ENCODE measurements at regions not wholly inside any gene's neighbourhood (a gene's known extent, or its start where the extent isn't known, plus 50 kb on each side); places are given as distances from the start of the nearest gene placed in this dataset.
"Not testable (repeated sequence)": the region's sequence is repeated elsewhere in the genome, so short reads cannot be mapped to it uniquely, and the experiment has no call there.

DNA sequence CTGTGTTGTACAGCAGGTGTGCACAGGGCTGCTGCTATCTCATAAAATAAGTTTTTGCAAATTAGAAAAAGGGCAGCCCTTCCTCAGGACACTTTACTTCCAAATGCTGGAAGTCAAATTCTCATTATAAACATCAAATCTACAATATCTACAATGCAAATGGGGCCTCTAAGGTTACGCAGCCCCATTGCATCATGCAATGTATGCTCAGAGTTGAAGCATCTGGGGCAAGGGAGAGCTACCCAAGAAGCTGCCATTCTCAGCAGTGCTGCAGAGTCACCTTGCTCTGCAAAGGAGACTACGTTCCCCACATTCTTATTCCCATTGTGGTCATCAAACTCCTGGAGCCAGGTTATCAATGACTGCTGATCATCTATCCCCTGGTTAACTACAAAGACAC lies 208.9 kb upstream of the POGK start:
- DNase-seq, result no peak

DNA sequence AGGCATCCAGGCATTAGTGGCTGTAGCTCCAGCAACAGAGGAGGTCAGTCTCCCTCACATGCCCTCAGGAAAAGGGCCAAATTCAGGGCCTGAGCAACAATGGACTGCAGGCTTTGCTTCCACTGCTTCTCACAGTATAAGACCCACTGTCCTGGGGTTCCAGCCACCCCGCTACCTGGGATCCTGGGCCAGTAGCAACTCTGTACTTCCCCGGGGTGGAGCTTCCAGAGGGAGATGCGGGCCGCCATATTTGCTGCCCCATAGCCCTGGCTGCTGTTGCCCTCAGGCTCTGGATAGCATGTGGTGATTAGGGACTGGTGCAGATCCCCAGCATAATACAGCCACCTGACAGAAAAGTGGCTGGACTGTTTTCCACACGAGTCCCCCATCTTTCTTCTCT lies 201.1 kb upstream of the POGK start:
- no peak for DNase-seq

DNA sequence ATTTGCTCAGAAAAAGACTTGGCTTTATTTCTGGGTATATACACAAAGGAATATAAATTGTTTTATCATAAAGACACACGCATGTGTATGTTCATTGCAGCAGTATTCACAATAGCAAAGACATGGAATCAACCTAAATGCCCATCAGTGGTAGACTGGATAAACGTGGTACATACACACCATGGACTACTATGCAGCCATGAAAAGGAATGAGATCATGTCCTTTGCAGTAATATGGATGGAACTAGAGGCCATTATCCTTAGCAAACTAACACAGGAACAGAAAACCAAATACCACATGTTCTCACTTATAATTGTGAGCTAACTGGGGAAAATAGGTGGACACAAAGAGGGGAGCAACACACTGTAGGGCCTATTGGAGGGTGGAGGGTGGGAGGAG lies 182.0 kb upstream of the POGK start:
- not testable (repeated sequence) for DNase-seq

DNA sequence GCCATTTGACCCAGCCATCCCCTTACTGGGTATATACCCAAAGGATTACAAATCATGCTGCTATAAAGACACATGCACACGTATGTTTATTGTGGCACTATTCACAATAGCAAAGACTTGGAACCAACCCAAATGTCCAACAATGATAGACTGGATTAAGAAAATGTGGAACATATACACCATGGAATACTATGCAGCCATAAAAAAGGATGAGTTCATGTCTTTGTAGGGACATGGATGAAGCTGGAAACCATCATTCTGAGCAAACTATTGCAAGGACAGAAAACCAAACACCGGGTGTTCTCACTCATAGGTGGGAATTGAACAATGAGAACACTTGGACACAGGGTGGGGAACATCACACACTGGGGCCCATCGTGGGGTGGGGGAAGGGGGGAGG lies 172.5 kb upstream of the POGK start:
- DNase-seq, result not testable (repeated sequence)

DNA sequence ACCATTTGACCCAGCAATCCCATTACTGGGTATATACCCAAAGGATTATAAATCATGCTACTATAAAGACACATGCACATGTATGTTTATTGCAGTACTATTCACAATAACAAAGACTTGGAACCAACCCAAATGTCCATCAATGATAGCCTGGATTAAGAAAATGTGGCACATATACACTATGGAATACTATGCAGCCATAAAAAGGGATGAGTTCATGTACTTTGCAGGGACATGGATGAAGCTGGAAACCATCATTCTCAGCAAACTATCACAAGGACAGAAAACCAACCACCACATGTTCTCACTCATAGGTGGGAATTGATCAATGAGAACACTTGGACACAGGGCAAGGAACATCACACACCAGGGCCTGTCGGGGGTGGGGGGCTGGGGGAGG lies 171.7 kb upstream of the POGK start:
- DNase-seq, result not testable (repeated sequence)

DNA sequence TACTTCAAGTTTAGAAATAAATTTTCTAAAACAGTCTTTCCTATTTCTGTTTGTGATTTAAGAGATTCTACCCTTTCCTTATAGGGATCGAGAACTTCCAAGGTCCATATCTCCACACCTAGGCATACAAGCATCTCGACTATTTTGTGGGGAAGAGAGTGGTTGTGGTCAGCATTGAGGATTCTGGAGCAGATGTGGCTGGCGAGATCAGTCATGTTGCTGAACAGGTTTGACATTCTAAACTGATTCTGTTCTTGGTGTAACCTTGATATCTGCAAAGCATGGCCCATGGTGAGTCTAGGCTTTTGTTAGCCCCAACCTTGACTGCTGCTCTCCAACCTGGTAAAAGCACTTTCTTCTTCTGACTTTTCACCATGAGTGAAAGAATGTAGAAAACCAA lies 167.6 kb upstream of the POGK start:
- peak; percentile 53 for DNase-seq

DNA sequence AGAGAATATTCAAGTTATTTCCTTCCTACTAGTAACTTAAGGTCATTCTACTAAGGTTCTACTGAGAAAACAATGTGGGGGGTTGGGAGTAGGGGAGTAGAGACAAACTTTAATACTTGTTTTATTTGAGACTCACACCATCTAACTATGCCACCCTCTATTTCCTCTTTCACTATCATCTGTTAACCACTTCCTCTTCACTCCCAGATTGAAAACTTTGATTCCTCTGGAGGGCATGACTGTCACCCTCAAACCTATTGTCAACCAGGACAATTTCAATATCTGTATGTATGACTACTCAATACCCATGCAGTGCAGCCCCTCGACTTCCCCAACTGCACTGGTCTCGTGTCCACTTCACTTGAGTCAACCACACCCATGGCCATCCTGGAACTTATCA lies 165.6 kb upstream of the POGK start:
- DNase-seq, result no peak

DNA sequence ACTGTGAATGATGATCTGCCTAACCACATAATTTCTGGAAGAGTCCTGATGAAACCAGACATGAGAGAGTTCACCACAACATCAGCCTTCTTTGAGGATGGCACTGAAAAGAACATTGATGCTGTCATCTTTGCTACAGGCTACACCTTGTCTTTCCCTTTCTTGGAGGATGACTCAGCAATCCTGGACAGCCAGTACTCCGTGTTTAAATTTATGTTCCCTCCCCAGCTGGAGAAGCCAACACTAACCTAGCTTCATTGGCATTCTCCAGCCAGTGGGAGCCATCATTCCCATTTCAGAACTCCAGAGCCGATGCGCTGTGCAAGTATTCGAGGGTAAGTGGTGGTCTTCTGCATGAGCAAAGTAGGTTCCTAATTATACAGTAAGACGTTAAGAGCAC lies 164.1 kb upstream of the POGK start:
- DNase-seq, result no peak

DNA sequence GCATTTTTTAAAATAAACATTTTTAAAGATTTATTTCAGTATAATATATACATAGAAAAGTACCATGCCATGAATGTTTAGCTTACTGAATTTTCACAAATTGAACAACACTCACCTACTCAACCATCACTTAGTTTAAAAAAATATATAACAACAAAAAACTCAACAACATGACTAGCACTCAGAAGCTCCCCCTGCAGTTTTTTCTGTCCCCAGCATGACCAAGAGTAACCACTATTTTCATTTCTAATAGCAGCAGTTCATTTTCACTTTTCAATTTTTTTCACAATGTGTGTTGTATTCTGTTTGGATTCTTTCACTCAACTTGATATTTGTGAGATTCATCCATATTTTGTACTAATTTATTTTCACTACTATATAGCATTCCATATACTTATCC lies 162.3 kb upstream of the POGK start:
- no peak for DNase-seq

DNA sequence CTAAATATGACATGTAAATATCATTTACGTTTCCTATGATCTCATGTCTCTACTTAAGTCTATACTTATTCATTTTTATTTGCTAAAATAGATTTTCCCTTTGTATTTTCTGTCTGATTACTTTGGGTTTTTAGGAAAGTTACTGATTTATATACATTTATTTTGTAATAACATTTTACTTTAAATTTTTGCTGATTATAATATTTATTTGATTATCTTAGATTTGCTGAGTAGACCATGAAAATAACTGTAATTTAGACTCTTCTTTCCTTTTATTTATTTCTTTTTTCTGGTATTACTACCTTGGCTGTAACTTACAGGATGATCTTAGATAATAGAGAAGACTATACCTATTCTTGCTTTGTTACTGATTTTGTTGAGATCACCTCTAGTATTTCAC lies 159.9 kb upstream of the POGK start:
- no peak for DNase-seq

DNA sequence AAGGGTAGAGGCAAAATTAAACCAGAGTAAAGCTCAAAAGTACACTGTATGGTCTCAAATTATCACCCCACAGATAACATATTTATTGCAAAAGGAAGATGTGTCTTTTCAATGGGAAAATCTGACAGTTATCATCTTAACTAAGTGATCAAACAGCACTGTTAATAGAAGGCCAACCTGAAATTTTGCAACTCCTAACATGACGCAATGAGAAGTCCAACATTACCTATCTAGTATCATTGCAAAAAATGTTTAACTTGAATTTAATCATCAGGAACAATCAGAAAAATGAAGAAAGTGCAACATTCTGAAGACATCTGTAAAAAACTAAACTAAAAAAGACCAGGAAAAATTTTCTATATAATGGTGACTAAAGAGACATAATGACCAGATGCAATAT lies 156.7 kb upstream of the POGK start:
- DNase-seq, result no peak

DNA sequence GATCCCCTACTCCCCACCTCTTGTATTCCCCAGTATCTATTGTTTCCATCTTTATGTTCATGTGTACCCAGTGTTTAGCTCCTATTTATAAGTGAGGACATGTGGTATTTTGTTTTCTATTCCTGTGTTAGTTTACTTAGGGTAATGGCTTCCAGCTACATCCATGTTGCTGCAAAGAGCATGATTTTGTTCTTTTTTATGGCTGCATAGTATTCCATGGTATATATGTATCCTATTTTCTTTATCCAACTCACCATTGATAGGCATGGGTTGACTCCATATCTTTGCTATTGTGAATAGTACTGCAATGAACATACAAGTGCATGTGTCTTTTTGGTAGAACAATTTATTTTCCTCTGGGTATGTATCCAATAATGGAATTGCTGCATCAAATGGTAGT lies 154.6 kb upstream of the POGK start:
- not testable (repeated sequence) for DNase-seq

DNA sequence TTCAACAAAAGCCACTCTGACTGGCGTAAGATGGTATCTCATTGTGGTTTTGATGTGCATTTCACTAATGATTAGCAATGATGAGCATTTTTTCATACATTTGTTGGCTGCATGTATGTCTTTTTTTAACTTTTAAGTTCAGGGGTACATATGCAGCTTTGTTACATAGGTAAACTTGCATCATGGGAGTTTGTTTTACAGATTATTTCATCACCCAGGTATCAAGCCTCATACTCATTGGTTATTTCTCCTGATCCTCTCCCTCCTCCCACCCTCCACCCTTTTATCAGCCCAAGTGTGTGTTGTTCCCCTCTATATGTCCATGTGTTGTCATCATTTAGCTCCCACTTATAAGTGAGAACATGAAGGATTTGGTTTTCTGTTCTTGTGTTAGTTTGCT lies 154.1 kb upstream of the POGK start:
- DNase-seq, result no peak

DNA sequence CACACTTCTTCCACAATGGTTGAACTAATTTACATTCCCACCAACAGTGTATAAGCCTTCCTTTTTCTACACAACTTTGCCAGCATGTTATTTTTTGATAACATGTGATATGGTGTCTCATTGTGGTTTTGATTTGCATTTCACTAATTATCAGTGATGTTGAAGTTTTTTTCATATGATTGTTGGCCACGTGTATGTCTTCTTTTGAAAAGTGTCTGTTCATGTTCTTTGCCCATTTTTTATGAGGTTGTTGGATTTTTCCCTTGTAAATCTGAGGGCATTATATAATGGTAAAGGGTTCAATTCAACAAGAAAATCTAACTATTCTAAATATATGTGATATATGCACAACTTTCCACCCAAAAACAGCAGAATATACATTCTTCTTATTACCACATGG lies 153.4 kb upstream of the POGK start:
- not testable (repeated sequence) for DNase-seq

DNA sequence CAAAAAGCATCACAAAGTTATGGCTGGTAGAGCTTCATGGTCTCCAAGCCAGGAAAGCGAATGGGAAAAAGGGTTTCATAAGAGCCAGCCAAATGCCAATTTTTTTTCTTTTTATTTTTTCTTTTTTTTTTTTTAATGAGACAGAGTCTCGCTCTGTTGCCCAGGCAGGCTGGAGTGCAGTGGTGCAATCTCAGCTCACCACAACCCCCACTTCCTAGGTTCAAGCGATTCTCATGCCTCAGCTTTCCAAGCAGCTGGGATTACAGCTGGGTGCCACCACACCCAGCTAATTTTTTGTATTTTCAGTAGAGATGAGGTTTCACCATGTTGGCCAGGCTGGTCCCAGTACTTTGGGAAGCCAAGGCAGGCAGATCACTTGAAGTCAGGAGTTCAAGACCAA lies 148.7 kb upstream of the POGK start:
- DNase-seq, result not testable (repeated sequence)

DNA sequence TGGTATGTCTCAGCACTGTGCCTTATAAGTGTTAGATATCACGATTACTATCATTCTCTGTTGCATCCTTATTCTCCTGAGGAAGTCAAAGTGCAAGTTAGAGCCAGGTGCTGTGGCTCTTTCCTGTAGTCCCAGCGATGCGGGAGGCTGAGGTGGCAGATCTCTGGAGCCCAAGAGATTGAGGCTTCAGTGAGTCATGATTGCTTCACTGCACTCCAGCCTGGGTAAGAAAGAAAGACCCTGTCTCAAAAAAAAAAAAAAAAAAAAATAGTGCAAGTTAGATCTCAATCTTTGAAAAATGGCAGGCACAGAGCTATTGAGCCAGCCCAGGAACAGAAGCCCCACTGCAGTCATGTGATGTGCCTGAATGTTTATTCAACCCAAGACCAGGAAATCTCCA lies 147.8 kb upstream of the POGK start:
- peak; percentile 72 for DNase-seq

DNA sequence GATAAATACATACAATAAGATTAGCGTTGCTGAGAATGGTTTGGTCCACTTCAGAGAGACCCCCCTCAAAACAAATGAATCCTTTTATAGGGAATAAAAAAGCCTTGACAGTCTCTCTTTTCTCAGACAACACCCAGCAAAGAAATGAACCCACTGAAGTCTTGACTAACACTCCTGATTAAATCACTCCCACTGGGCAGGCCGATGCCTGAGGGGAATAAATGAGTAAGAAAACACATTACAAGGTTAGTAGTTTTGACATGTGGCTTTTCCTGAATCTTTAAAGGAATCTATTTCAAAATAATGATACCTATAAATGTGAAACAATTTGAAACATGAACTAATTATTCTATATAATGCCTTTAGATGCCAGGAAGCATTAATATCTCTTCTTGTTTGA lies 146.9 kb upstream of the POGK start:
- no peak for DNase-seq

DNA sequence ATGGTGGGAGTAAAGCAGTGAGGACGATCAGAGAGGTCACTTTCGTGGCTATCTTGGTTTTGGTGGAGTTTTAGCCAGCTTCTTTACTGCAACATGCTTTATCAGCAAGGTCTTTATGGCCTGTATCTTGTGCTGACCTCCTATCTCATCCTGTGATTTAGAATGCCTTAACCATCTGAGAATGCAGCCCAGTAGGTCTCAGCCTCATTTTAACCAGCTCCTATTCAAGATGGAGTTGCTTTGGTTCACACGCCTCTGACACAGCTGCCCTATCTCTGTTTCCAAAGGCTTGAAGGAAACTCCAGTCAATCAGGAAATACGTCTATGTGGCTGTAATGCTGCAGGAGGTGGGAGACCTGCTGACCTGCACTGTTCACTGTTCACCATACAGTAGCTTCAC lies 146.1 kb upstream of the POGK start:
- DNase-seq, result no peak

DNA sequence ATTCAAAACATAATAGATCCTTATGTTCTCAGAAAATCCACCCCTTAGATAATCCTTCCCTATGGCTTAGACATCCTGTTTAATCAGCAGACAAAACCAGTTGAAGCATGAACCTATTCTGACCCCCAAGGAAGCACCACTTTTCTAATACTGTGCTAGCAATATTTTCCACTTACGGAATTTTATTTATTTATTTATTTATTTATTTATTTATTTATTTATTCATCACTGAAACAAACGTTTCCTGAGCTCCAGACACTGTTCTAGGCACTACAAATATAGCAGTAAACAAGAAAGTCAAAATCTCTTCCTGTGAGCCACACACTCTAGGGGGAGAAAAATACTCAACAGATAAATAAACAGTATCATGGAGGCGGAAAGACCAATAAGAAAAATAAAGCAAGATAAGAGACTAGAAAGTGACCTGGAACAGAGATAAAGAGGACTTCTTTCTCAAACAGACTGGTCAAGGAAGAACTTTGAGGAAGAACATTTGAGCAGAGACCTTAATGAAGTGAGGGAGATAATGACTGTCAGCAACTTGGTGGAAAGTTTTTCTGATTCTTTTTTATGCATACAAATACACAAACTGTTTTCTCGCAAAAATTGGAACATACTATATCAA lies 145.5 kb upstream of the POGK start:
- DNase-seq, result no peak

DNA sequence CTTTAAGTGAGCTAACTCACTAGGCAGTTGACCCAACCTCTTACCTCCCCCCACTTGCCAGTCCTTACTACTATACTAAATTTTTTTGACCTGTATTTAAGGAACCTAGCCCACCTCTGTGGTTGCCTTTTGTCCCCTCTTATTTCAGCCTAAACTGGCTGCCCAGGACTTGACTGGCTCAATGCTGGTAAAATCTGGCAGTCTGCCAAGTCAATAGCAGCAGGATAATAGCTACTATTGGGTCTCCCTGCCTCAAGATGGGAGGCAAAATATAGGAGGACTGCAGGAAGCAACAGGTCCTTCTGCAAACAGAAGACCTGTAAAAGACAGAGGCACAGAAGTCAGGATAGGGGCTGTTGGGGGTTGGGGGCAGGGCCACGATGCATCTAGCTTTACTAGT lies 144.2 kb upstream of the POGK start:
- DNase-seq, result no peak

DNA sequence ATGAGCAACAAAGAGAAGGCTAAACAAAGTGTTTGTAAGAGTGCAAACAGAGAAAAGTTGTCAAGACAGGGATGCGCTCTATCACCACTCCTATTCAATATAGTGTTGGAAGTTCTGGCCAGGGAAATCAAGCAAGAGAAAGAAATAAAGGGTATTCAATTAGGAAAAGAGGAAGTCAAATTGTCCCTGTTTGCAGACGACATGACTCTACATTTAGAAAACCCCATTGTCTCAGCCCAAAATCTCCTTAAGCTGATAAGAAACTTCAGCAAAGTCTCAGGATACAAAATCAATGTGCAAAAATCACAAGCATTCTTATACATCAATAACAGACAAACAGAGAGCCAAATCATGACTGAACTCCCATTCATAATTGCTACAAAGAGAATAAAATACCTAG lies 143.4 kb upstream of the POGK start:
- not testable (repeated sequence) for DNase-seq

DNA sequence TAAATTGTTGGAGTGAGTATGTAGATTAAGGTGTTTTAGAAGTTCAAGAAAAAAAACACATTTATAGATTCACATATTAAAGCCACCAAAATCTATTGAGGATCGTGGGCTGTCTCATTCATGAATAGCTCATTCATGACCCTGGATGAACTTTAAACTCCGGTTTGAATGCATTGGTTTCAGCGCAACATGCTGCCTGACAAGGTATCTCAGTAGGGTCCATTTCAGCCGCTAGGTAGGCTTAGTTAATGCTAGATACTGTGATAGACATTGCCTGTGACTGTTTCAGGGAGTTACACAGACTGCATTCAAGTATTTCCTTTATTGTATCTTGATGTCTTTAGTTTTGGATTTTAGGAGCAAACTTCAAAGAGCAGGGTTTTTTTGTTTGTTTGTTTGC lies 140.5 kb upstream of the POGK start:
- no peak for DNase-seq

DNA sequence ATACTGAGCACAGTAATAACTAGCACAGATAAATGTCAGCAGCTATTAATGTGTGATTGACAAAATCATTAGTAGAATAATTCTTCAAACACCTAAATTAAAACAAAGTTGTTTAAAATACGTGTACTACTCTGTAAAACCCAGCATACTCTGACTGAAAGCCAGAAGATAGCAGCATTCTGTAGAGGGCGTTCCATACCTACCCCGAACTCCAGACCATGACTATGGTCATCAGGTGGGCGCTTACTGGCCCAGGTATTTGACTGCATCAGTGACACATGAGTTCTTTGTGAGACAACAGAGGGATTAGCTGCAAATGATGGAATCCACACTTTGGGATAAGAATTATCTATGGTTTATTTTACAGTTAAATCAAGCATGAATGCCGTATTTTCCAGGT lies 139.7 kb upstream of the POGK start:
- DNase-seq, result no peak

DNA sequence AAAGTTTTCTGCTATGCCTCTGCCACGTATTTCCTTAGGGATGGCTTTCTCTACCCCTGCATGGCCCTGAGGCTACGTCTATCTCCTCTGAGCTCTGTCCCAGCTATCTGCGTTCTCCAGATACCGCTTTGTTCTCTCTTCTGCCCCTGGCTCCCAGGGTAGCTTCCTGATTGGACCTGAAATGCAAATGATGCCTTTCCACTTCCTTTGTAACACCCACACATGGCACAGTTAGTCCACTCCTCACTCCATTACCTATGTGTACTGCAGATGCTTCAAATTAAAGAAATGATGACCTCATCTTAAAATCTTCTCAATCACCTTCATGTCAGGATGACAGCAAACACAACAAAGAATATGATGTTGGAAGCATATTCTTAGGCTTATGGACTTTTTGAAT lies 138.6 kb upstream of the POGK start:
- no peak for DNase-seq

DNA sequence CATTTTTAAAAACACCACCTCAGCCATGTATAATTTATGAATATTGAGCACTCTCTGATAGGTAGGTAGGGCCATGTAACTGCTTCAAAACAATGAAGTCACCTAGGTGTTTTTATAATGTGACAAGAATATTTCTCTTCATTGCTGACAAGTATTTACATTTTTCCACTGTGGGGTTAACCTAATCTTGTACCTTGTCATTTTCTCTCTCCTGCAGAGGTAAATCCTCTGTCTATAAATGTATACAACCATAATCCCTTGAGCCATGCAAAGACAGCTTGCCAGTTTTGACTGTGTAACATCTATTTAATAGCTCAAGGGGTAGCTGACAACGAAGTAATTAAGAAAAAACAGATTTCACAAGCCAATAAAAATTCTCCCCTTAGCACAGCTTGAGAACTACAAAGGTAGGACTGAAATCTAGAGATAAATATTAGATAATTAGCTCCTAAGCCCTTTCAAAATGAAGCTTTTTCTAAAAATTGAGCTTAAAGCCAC lies 137.6 kb upstream of the POGK start:
- DNase-seq, result no peak

DNA sequence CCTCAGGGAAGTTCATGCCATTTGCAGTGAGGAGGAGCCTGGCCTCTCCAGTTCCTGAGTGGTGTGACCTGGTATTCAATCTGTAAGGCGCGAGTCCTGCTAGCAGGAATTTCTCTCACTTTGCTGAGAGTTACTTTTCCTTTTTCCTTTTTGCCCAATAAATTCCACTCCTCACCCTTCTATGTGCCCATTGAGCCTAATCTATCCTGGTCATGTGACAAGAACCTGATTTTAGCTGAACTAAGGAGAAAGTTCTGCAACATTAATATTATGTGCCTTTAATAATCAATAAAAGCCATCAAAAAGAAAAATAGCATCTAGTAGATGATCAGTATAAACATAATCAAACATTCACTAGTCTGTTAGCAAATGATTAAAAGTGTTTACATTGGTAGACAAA lies 136.1 kb upstream of the POGK start:
- DNase-seq, result no peak

All from islet precursor cell (in vitro differentiated cells).